ENCODE measurements at regions not wholly inside any gene's neighbourhood (a gene's known extent, or its start where the extent isn't known, plus 50 kb on each side); places are given as distances from the start of the nearest gene placed in this dataset.

DNA sequence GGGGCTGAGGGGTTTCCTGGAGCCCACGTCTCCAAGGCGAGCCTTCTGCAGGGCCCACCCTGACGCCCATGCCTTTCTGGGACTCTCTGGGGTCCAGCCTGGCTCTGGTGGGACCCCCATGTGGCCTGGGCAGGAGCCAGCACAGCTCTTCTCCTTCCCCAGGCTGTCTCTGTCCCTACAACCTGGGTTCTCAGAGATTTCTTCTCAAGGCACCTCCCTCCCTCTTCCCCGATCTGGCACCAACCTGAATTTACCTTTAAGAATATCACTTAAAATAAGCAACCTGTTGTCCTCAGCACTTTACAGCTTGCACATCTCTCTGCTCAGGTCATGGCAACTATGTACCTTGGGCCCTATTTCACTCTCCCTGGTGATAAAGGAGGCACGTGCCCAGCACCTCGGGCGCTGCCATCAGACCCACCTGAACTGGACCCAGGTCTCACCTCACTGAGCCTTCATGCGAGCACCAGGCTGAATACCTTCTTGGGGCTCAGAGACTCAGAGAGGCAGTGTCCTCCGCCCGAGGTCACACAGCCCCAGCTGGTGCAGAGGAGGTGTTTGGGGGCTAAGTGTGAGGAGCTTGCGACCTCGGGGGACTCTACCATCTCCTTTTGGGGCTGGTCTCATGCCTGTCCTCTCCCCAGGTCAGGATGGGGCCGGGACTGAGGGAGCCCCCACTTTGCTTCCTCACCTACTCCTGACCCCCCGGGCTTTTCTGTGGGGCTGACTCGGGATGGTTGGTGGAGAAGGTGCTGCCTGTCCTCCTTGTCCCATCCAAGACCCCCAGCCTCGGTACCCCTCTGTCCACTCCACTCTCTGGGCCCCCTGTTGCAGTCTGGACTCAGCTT lies 217.7 kb downstream of the C9orf50 start:
- no peak for TF ChIP-seq EZH2 (IDR thresholded peaks at IDR 0.05; ENCODE audit: low read depth)
- TF ChIP-seq, protein P1, sequence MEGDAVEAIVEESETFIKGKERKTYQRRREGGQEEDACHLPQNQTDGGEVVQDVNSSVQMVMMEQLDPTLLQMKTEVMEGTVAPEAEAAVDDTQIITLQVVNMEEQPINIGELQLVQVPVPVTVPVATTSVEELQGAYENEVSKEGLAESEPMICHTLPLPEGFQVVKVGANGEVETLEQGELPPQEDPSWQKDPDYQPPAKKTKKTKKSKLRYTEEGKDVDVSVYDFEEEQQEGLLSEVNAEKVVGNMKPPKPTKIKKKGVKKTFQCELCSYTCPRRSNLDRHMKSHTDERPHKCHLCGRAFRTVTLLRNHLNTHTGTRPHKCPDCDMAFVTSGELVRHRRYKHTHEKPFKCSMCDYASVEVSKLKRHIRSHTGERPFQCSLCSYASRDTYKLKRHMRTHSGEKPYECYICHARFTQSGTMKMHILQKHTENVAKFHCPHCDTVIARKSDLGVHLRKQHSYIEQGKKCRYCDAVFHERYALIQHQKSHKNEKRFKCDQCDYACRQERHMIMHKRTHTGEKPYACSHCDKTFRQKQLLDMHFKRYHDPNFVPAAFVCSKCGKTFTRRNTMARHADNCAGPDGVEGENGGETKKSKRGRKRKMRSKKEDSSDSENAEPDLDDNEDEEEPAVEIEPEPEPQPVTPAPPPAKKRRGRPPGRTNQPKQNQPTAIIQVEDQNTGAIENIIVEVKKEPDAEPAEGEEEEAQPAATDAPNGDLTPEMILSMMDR (conservative IDR thresholded peaks at IDR 0.05): no peak
- Histone ChIP-seq H3K4me1 (replicated peaks; ENCODE audit: insufficient read depth) (peaks cover 26% of the 10 kb centered on the region), H3K4me2 (no peak overlapping the region), H4K20me1 (ENCODE audit: insufficient read depth) (no peaks in the 10 kb centered on the region), H3K4me3 (no peak overlapping the region), H3K27me3 (ENCODE audit: insufficient read depth, low read depth) (no peaks in the 10 kb centered on the region), H2AFZ (no peak overlapping the region), H3K36me3 (ENCODE audit: low read depth) (no peaks in the 10 kb centered on the region), H3K9me2 (ENCODE audit: insufficient read depth) (no peaks in the 10 kb centered on the region), H3F3A (ENCODE audit: insufficient read depth, low read depth) (no peaks in the 10 kb centered on the region; the same call in 1 of the 2 replicates), H3K79me2 (ENCODE audit: low read depth) (no peaks in the 10 kb centered on the region), H3K9me3 (ENCODE audit: insufficient read depth, low read depth) (no peaks in the 10 kb centered on the region), H3K27ac (no peak overlapping the region)
- no peak for DNase-seq
- BruUV-seq (replicated peaks): no TSS peak
- POLR2A ChIA-PET (ENCODE audit: unreplicated experiment): no interaction called here
- intact Hi-C loops (cut with micrococcal nuclease; ENCODE audit: unreplicated experiment): no loop called here
- CTCF ChIA-PET: interaction anchor here (0.6 kb wide), 1 partner anchor 229 kb away, joined by 3 read pairs; no protein-coding TSS in a partner anchor

DNA sequence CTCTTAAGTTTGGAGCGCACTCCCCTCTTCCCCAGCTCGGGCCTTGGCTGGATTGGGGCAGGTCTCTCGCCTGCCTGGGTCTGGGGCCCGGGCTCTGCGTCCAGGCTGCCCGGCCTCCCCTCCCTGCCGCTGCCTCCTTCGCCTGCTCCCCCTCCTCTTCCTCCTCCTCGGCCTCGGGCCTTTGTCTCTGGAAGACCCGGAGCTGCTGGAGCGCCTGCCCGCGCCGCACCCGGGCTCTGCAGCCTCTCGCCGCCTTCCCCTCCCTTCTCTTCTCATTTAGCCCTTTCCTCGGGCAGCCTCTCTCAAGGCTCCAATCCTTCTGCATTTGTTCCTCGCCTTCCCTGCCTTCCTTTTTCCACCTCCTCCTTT lies 218.5 kb downstream of the C9orf50 start:
- no peaks in the 10 kb centered on the region for H3K27me3 ChIP-seq (ENCODE audit: insufficient read depth, low read depth)
- ChIA-PET POLR2A (ENCODE audit: unreplicated experiment) (no interaction called here), CTCF (interaction anchor here (0.6 kb wide), 1 partner anchor 95 kb away, joined by 3 read pairs; no protein-coding TSS in a partner anchor)
- H3K4me2 ChIP-seq: no peak overlapping the region
- no peak overlapping the region for H3K4me3 ChIP-seq
- no peak for DNase-seq
- H3F3A ChIP-seq (ENCODE audit: insufficient read depth, low read depth): no peaks in the 10 kb centered on the region; the same call in 1 of the 2 replicates
- peaks cover 19% of the 10 kb centered on the region for H3K4me1 ChIP-seq (replicated peaks; ENCODE audit: insufficient read depth)
- no TSS peak for BruUV-seq (replicated peaks)
- H3K9me2 ChIP-seq (ENCODE audit: insufficient read depth): no peaks in the 10 kb centered on the region
- H3K79me2 ChIP-seq (ENCODE audit: low read depth): no peaks in the 10 kb centered on the region
- no peaks in the 10 kb centered on the region for H4K20me1 ChIP-seq (ENCODE audit: insufficient read depth)
- H3K27ac ChIP-seq: no peak overlapping the region
- H3K9me3 ChIP-seq (ENCODE audit: insufficient read depth, low read depth): no peaks in the 10 kb centered on the region
- H2AFZ ChIP-seq: no peak overlapping the region
- intact Hi-C loops (cut with micrococcal nuclease; ENCODE audit: unreplicated experiment): no loop called here
- TF ChIP-seq, protein P1 (conservative IDR thresholded peaks at IDR 0.05): no peak
- TF ChIP-seq EZH2 (IDR thresholded peaks at IDR 0.05; ENCODE audit: low read depth): no peak
- H3K36me3 ChIP-seq (ENCODE audit: low read depth): no peaks in the 10 kb centered on the region

DNA sequence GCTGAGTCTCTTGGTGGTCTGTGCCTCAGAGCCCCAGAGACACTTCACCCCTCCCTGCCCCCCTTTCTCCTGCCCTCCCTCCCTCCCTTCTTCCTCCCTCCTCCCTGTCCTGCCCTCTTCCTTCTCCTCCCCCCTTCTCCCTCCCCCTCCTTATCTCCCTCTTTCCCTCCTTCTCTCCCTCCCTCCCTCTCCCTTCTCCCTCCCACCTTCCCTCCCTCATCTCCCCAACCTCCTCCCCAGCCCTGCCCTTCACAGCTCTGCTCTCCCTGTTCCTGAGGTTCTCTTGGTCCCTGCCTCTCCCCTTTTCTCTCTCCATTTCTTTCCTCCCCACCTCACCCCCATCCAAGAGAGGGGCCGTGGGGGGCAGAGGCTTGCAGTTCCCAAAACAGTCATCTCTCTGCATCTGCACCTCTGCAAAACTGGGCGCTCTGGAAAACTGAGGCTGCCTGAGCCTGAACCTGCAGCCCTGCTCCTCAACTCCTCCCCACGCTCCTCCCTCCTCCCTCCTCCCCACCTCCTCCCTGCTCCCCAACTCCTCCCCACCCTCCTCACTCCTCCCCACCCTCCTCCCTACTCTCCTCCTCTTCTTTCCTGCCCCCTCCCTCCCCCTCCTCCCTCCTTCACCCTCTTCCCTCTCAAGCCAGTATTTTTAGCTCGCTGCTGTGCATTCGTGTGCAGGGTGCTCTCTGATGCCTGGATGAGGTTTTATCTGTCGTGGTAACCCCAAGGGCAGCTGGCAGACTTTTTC lies 219.1 kb downstream of the C9orf50 start:
- no peak overlapping the region for H3K27ac ChIP-seq
- no peak for TF ChIP-seq EZH2 (IDR thresholded peaks at IDR 0.05; ENCODE audit: low read depth)
- TF ChIP-seq, protein P1 (conservative IDR thresholded peaks at IDR 0.05): no peak
- no peak overlapping the region for H3K4me2 ChIP-seq
- H3K36me3 ChIP-seq (ENCODE audit: low read depth): no peaks in the 10 kb centered on the region
- ChIA-PET POLR2A (ENCODE audit: unreplicated experiment) (no interaction called here), CTCF (interaction anchor here (0.6 kb wide), 1 partner anchor 95 kb away, joined by 3 read pairs; no protein-coding TSS in a partner anchor)
- no peaks in the 10 kb centered on the region for H3K27me3 ChIP-seq (ENCODE audit: insufficient read depth, low read depth)
- H3K9me2 ChIP-seq (ENCODE audit: insufficient read depth): no peaks in the 10 kb centered on the region
- no peaks in the 10 kb centered on the region for H3K9me3 ChIP-seq (ENCODE audit: insufficient read depth, low read depth)
- H3K4me1 ChIP-seq (replicated peaks; ENCODE audit: insufficient read depth): peaks cover 13% of the 10 kb centered on the region
- H2AFZ ChIP-seq: no peak overlapping the region
- intact Hi-C loops (cut with micrococcal nuclease; ENCODE audit: unreplicated experiment): no loop called here
- no TSS peak for BruUV-seq (replicated peaks)
- no peak overlapping the region for H3K4me3 ChIP-seq
- no peaks in the 10 kb centered on the region; the same call in 1 of the 2 replicates for H3F3A ChIP-seq (ENCODE audit: insufficient read depth, low read depth)
- H4K20me1 ChIP-seq (ENCODE audit: insufficient read depth): no peaks in the 10 kb centered on the region
- DNase-seq: no peak
- no peaks in the 10 kb centered on the region for H3K79me2 ChIP-seq (ENCODE audit: low read depth)
